Heart right ventricle (tissue), 16 donors: ENCODE measurements at regions not wholly inside any gene's neighbourhood (a gene's known extent, or its start where the extent isn't known, plus 50 kb on each side); places are given as distances from the start of the nearest gene placed in this dataset.
"Not testable (repeated sequence)": the region's sequence is repeated elsewhere in the genome, so short reads cannot be mapped to it uniquely, and the experiment has no call there.

ENCODE experiments used
- ATAC-seq, 8 donors: fragments of 200-7000 bp; cut with Tn5 transposase; one replicate each; pipeline ENCODE4 v1.9.1; 2020; ENCODE audit warnings: mild to moderate bottlenecking in 8 of 8, moderate library complexity in 8 of 8, moderate number of reproducible peaks in 1 of 8
- DNase-seq, 2 donors: peaks; one replicate each; pipeline ENCODE4 v3.0.0-alpha.2; 2020
- H3K27ac ChIP-seq, 10 donors: fragments of 200-600 bp; sonication (generic) in 2 of 10; one replicate each; pipeline versions ENCODE4 v1.5.0 to v1.8.0; 2020 to 2022; ENCODE audit warnings: mild to moderate bottlenecking in 3 of 10
- H3K27me3 ChIP-seq, 7 donors: fragments of 200-600 bp; one replicate each; pipeline ENCODE4 v1.8.0; 2021 to 2022; ENCODE audit warnings: mild to moderate bottlenecking in 2 of 7
- H3K36me3 ChIP-seq, 9 donors: fragments of 200-600 bp; sonication (generic) in 1 of 9; one replicate each; pipeline versions ENCODE4 v1.5.0 to v1.8.0; 2020 to 2022; ENCODE audit warnings: mild to moderate bottlenecking in 2 of 9
- H3K4me1 ChIP-seq, 9 donors: fragments of 200-600 bp; sonication (generic) in 1 of 9; one replicate each; pipeline versions ENCODE4 v1.5.0 to v1.8.0; 2020 to 2022; ENCODE audit warnings: mild to moderate bottlenecking in 4 of 9
- H3K4me3 ChIP-seq, 10 donors: fragments of 200-600 bp; sonication (generic) in 2 of 10; one replicate each; pipeline versions ENCODE4 v1.5.0 to v1.8.0; 2020 to 2022; ENCODE audit warnings: mild to moderate bottlenecking in 7 of 10, moderate library complexity in 2 of 10
- H3K9me3 ChIP-seq, 11 donors: fragments of 200-600 bp in 10 of 11; sonication (generic) in 2 of 11; one replicate each; pipeline versions ENCODE4 v1.5.0 to v1.8.0; 2013 to 2022; ENCODE audit warnings: mild to moderate bottlenecking in 2 of 11, control low read depth in 1 of 11, moderate library complexity in 1 of 11
- CTCF ChIP-seq, 9 donors: fragments of 200-600 bp; sonication (generic) in 2 of 9; IDR thresholded peaks; one replicate each; pipeline versions ENCODE4 v1.5.0 to v1.8.0; 2021 to 2022; ENCODE audit warnings: antibody characterized with exemption in 9 of 9, mild to moderate bottlenecking in 5 of 9, moderate library complexity in 1 of 9
- WGBS, 2 donors: extraction: QIAGEN DNeasy Blood & Tissue Kit; methylation state at CpG; one replicate each; pipeline ENCODE4 v1.1.7; 2013; ENCODE audit warnings: inconsistent platforms in 1 of 2; 5-methylcytosine and 5-hydroxymethylcytosine counted together
- intact Hi-C, 10 donors: fragments of 100-400 bp; cut with DNase I; formaldehyde crosslinking; loops; one replicate each; pipeline versions ENCODE4 v1.11.1 to v1.14.2; 2022
- donor health status: Arrhythmogenic right ventricular cardiomyopathy.
- donor health status: ischemic (EF 13 %, LVEDD 7.1; RV severe dilation, severe dysfunction).
- donor health status: healthy with polysubstance abuse.
- donor health status: DM: no; HTN: yes; CAD: no.
- donor health status: DM: no; HTN: no; CAD: no.
- donor health status: ischemic (EF 25% LVEDD 6.9; RV normal size, moderate dysfunction).
- donor health status: ischemic (EF 25% LVEDD 5.7; RV mildly dilated, moderate dysfunction).
- donor health status: healthy.
- donor health status: DM: yes; HTN: yes; CAD: no.
- donor health status: Ischemic cardiomyopathy.
- donor health status: ischemic (EF 35%, LVEDD 5.7; RV mildly dilated, moderate dysfunction).
- donor health status: nonischemic (EF 11% LVEDD 7.7; RV severe dilation, severe dysfunction).
- donor health status: DM: yes; HTN: yes; CAD: no.
- donor health status: PGD.
- donor health status: ischemic (EF 29% LVEDD 5.4; RV normal size, mild dysfunction).
- donor health status: nonischemic (EF 23%, LVEDD 6.1; RV moderate dilation, normal function).

GRCh38 chr1:176323472-176323871 is 116.4 kb upstream of the COP1 start:
- Histone ChIP-seq H3K9me3 (no peaks in the 10 kb centered on the region), H3K27ac (no peak overlapping the region), H3K4me1 (no peaks in the 10 kb centered on the region), H3K36me3 (no peaks in the 10 kb centered on the region), H3K27me3 (peaks cover 0 to 3% (median 0%) of the 10 kb centered on the region in 7 donors), H3K4me3 (no peak overlapping the region)
- DNase-seq (no peak), ATAC-seq (no peak)
- TF ChIP-seq CTCF (IDR thresholded peaks at IDR 0.05), result no peak
- WGBS, 2 donors, result 74 to 78% methylated on average over 3 of the region's 3 CpGs
- intact Hi-C loops, result no loop called here

DNA sequence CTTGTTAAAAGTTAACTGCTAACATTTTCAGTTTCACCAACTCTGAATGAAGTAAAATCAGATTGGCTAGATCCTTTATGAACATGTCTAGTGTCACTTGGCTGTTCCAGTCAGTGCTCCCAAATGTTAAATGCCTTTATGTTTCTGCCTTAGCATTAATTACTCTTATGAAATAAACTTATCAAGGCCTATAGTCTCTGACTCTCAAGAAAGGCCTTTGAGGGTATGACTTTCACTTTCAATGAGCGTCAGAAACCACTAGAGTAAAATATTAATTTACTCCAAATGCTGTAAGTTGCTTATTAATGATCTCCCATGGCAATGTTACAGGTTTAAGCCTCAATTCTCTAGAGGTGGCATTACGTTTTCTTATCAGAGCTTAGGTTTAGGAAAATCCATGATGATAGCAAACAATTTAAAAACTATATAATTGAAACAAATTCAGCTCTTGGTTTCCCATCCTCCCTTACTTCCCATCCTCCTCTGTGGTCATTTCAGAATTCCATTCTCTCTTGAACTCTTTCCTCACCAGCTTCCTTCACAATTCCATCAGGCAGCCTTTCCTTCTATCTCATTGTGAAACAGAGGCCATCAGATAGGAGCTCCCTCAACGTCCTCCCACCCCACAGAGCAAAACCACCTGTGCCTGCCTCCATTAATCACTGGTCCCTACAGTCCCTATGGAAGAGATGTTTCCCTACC is 108.6 kb upstream of the COP1 start:
- no peak for TF ChIP-seq CTCF (IDR thresholded peaks at IDR 0.05)
- no peak for DNase-seq
- H3K4me3 ChIP-seq, result no peak overlapping the region
- H3K27me3 ChIP-seq, result no peaks in the 10 kb centered on the region
- no peaks in the 10 kb centered on the region for H3K36me3 ChIP-seq
- no peaks in the 10 kb centered on the region for H3K4me1 ChIP-seq
- intact Hi-C loops, result no loop called here
- peaks cover 0 to 14% (median 0%) of the 10 kb centered on the region in 11 donors for H3K9me3 ChIP-seq
- ATAC-seq, result no peak
- no peak overlapping the region for H3K27ac ChIP-seq
- 50 to 51% methylated on average over 3 of the region's 3 CpGs for WGBS, 2 donors

DNA sequence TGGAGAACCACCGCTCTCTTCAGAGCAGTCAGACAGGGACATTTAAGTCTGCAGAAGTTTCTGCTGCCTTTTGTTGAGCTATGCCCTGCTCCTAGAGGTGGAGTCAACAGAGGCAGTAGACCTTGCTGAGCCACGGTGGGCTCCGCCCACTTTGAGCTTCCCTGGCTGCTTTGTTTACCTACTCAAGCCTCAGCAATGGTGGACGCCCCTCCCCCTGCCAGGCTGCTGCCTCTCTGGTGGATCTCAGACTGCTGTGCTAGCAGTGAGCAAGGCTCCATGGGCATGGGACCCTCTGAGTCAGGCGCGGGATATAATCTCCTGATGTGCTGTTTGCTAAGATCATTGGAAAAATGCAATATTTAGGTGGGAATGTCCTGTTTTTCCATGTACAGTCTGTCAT is 89.5 kb upstream of the COP1 start:
- H3K4me1 ChIP-seq, H3K4me3 ChIP-seq, DNase-seq, H3K36me3 ChIP-seq, H3K27ac ChIP-seq, H3K27me3 ChIP-seq, intact Hi-C loops, ATAC-seq: not testable (repeated sequence)
- 94 to 95% methylated on average over 6 of the region's 6 CpGs for WGBS, 2 donors
- peaks cover 0 to 65% (median 10%) of the 10 kb centered on the region in 11 donors for H3K9me3 ChIP-seq

- H3K4me3 ChIP-seq, result no peak overlapping the region
- peaks cover 0 to 41% (median 3%) of the 10 kb centered on the region in 11 donors for H3K9me3 ChIP-seq
- intact Hi-C loops, result no loop called here
- no peak overlapping the region for H3K27ac ChIP-seq
- H3K27me3 ChIP-seq, result no peaks in the 10 kb centered on the region
- no peaks in the 10 kb centered on the region for H3K36me3 ChIP-seq
- WGBS, 2 donors, result 72 to 74% methylated on average over 3 of the region's 3 CpGs
- ATAC-seq, result no peak
- TF ChIP-seq CTCF (IDR thresholded peaks at IDR 0.05), result no peak
- no peak for DNase-seq
- no peaks in the 10 kb centered on the region for H3K4me1 ChIP-seq
Observed at GRCh38 chr1:176285996-176286395, 78.9 kb upstream of the COP1 start.

- Histone ChIP-seq H3K36me3 (no peaks in the 10 kb centered on the region), H3K4me3 (no peak overlapping the region), H3K27me3 (no peaks in the 10 kb centered on the region), H3K27ac (no peak overlapping the region), H3K9me3 (peaks cover 0 to 6% (median 0%) of the 10 kb centered on the region in 11 donors), H3K4me1 (no peaks in the 10 kb centered on the region)
- TF ChIP-seq CTCF (IDR thresholded peaks at IDR 0.05), result no peak
- WGBS, 2 donors, result 88 to 97% methylated on average over 1 of the region's 1 CpG
- intact Hi-C loops, result no loop called here
- ATAC-seq (no peak), DNase-seq (no peak)
Observed at GRCh38 chr1:176271572-176271971, 64.5 kb upstream of the COP1 start.
